Fibroblast of lung (primary cell): ENCODE measurements at regions not wholly inside any gene's neighbourhood (a gene's known extent, or its start where the extent isn't known, plus 50 kb on each side); places are given as distances from the start of the nearest gene placed in this dataset.

Experiments
- CTCF ChIP-seq, 2 donors: IDR thresholded peaks in 1 of 2; conservative IDR thresholded peaks in 1 of 2; 1 replicate in 1 of 2; 2 replicates in 1 of 2; pipeline ENCODE4 v1.5.1; 2011 to 2012; ENCODE audit warnings: low read length in 2 of 2, control low read depth in 1 of 2, inconsistent platforms in 1 of 2, low read depth in 1 of 2, mild to moderate bottlenecking in 1 of 2
- EZH2 ChIP-seq: IDR thresholded peaks from 2 replicates; pipeline ENCODE4 v1.5.1; 2012; ENCODE audit warnings: low read length, control low read depth, mild to moderate bottlenecking; ENCODE audit errors: missing control alignments

GRCh38 chr1:238981317-238981933 is 404.9 kb upstream of the CHRM3 start:
- TF ChIP-seq CTCF (conservative IDR thresholded peaks at IDR 0.05 in 1 of 2, IDR thresholded peaks at IDR 0.05 in 1 of 2; ENCODE audit: low read depth in 1 of 2, low read length in 2 of 2) (no peak), EZH2 (no peak)
